ENCODE measurements at regions not wholly inside any gene's neighbourhood (a gene's known extent, or its start where the extent isn't known, plus 50 kb on each side); places are given as distances from the start of the nearest gene placed in this dataset.

- TF ChIP-seq CREB5 (CRISPR knock-in tag; IDR thresholded peaks at IDR 0.05; ENCODE audit: low read depth), result no peak
- TF ChIP-seq PATZ1 (CRISPR knock-in tag; IDR thresholded peaks at IDR 0.05; ENCODE audit: borderline replicate concordance), result no peak
- no peak for TF ChIP-seq ZFP3 (CRISPR knock-in tag; IDR thresholded peaks at IDR 0.05)
- no peak for TF ChIP-seq ZNF70 (CRISPR knock-in tag; IDR thresholded peaks at IDR 0.05)
- no peak for TF ChIP-seq CSRNP3 (CRISPR knock-in tag; IDR thresholded peaks at IDR 0.05)
- TF ChIP-seq ISL1 (CRISPR knock-in tag; IDR thresholded peaks at IDR 0.05), result no peak
- TF ChIP-seq ZC3H10 (CRISPR knock-in tag; IDR thresholded peaks at IDR 0.05), result no peak
- TF ChIP-seq ZFP30 (CRISPR knock-in tag; IDR thresholded peaks at IDR 0.05), result no peak
- TF ChIP-seq ZNF8 (CRISPR knock-in tag; IDR thresholded peaks at IDR 0.05), result no peak
Measured at GRCh38 chr14:50027816-50028215, 88.6 kb downstream of the VCPKMT start.
